ENCODE measurements at regions not wholly inside any gene's neighbourhood (a gene's known extent, or its start where the extent isn't known, plus 50 kb on each side); places are given as distances from the start of the nearest gene placed in this dataset.
"Not testable (repeated sequence)": the region's sequence is repeated elsewhere in the genome, so short reads cannot be mapped to it uniquely, and the experiment has no call there.

DNA sequence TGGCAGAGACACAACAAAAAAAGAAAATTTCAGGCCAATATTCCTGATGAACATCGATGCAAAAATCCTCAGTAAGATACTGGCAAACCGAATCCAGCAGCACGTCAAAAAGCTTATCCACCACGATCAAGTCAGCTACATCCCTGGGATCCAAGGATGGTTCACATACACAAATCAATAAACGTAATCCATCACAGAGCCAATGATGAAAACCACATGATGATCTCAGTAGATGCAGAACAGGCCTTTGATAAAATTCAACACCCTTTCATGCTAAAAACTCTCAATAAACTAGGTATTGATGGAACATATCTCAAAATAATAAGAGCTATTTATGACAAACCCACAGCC lies 382.1 kb downstream of the IPMK start:
- TF ChIP-seq, protein P1, sequence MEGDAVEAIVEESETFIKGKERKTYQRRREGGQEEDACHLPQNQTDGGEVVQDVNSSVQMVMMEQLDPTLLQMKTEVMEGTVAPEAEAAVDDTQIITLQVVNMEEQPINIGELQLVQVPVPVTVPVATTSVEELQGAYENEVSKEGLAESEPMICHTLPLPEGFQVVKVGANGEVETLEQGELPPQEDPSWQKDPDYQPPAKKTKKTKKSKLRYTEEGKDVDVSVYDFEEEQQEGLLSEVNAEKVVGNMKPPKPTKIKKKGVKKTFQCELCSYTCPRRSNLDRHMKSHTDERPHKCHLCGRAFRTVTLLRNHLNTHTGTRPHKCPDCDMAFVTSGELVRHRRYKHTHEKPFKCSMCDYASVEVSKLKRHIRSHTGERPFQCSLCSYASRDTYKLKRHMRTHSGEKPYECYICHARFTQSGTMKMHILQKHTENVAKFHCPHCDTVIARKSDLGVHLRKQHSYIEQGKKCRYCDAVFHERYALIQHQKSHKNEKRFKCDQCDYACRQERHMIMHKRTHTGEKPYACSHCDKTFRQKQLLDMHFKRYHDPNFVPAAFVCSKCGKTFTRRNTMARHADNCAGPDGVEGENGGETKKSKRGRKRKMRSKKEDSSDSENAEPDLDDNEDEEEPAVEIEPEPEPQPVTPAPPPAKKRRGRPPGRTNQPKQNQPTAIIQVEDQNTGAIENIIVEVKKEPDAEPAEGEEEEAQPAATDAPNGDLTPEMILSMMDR (conservative IDR thresholded peaks at IDR 0.05; ENCODE audit: low read depth, low read length), result not testable (repeated sequence)
- TF ChIP-seq EZH2 (IDR thresholded peaks at IDR 0.05; ENCODE audit: borderline replicate concordance, low read depth, low read length, poor library complexity, severe bottlenecking), result not testable (repeated sequence)
